Astrocyte (in vitro differentiated cells and primary cell): ENCODE measurements at regions not wholly inside any gene's neighbourhood (a gene's known extent, or its start where the extent isn't known, plus 50 kb on each side); places are given as distances from the start of the nearest gene placed in this dataset.

Experiments used
- DNase-seq: peaks from one replicate; pipeline ENCODE4 v3.0.0-alpha.2; 2010; ENCODE audit warnings: low read depth
- FAIRE-seq: peaks from 2 replicates; lab custom pipeline; 2011; peaks lifted over from hg19 to GRCh38; lab: Jason Lieb, UNC
- H2AFZ ChIP-seq: 2 replicates; pipeline ENCODE4 v1.6.0; 2012; ENCODE audit warnings: low read depth, low read length, inconsistent platforms
- H3K27ac ChIP-seq: 2 replicates; pipeline ENCODE4 v1.5.1; 2011; ENCODE audit warnings: low read depth, low read length, inconsistent platforms
- H3K27me3 ChIP-seq: 2 replicates; pipeline ENCODE4 v1.6.0; 2011; ENCODE audit warnings: low read length, inconsistent platforms; ENCODE audit not compliant: insufficient read depth
- H3K36me3 ChIP-seq: 2 replicates; pipeline ENCODE4 v1.5.1; 2011; ENCODE audit warnings: low read length, inconsistent platforms; ENCODE audit not compliant: insufficient read depth
- H3K4me1 ChIP-seq: 2 replicates; pipeline ENCODE4 v1.5.1; 2011; ENCODE audit warnings: low read length, inconsistent platforms; ENCODE audit not compliant: insufficient read depth
- H3K4me2 ChIP-seq: 2 replicates; pipeline ENCODE4 v1.6.0; 2012; ENCODE audit warnings: low read length, inconsistent platforms
- H3K4me3 ChIP-seq: 2 replicates; pipeline ENCODE4 v1.5.1; 2011; ENCODE audit warnings: low read depth, mild to moderate bottlenecking, low read length, inconsistent platforms; ENCODE audit not compliant: insufficient read depth
- H3K79me2 ChIP-seq: 2 replicates; pipeline ENCODE4 v1.6.0; 2012; ENCODE audit warnings: mild to moderate bottlenecking, low read length, inconsistent platforms; ENCODE audit not compliant: insufficient read depth
- H3K9ac ChIP-seq: 2 replicates; pipeline ENCODE4 v1.6.0; 2012; ENCODE audit warnings: mild to moderate bottlenecking, low read length, inconsistent platforms
- H3K9me3 ChIP-seq: 2 replicates; pipeline ENCODE4 v1.5.1; 2012; ENCODE audit warnings: low read depth, mild to moderate bottlenecking, low read length, inconsistent platforms; ENCODE audit not compliant: insufficient read depth
- H4K20me1 ChIP-seq: 2 replicates; pipeline ENCODE4 v1.6.0; 2012; ENCODE audit warnings: low read length, inconsistent platforms; ENCODE audit not compliant: insufficient read depth
- H3K27ac Mint-ChIP-seq: one replicate; pipeline ENCODE4 v1.8.0; 2021; ENCODE audit warnings: mild to moderate bottlenecking, mixed read lengths; ENCODE audit not compliant: unreplicated experiment
- H3K27me3 Mint-ChIP-seq: one replicate; pipeline ENCODE4 v1.8.0; 2021; ENCODE audit warnings: low read depth, mixed read lengths; ENCODE audit not compliant: unreplicated experiment
- H3K36me3 Mint-ChIP-seq: one replicate; pipeline ENCODE4 v1.8.0; 2021; ENCODE audit warnings: low read depth, mixed read lengths; ENCODE audit not compliant: unreplicated experiment
- H3K4me1 Mint-ChIP-seq: one replicate; pipeline ENCODE4 v1.8.0; 2021; ENCODE audit warnings: low read depth, mixed read lengths; ENCODE audit not compliant: unreplicated experiment
- H3K4me3 Mint-ChIP-seq: one replicate; pipeline ENCODE4 v1.8.0; 2021; ENCODE audit warnings: mild to moderate bottlenecking, moderate library complexity, mixed read lengths; ENCODE audit not compliant: unreplicated experiment
- H3K9me3 Mint-ChIP-seq: one replicate; pipeline ENCODE4 v1.8.0; 2021; ENCODE audit warnings: mild to moderate bottlenecking, mixed read lengths; ENCODE audit not compliant: unreplicated experiment
- CTCF ChIP-seq: IDR thresholded peaks from 2 replicates; pipeline ENCODE4 v1.5.1; 2011; ENCODE audit warnings: low read depth, mild to moderate bottlenecking, inconsistent platforms, low read length, moderate library complexity; ENCODE audit not compliant: insufficient read depth
- EZH2 ChIP-seq: IDR thresholded peaks from 2 replicates; pipeline ENCODE4 v1.6.1; 2012; ENCODE audit warnings: mild to moderate bottlenecking, low read length, inconsistent platforms; ENCODE audit not compliant: insufficient read depth

DNA sequence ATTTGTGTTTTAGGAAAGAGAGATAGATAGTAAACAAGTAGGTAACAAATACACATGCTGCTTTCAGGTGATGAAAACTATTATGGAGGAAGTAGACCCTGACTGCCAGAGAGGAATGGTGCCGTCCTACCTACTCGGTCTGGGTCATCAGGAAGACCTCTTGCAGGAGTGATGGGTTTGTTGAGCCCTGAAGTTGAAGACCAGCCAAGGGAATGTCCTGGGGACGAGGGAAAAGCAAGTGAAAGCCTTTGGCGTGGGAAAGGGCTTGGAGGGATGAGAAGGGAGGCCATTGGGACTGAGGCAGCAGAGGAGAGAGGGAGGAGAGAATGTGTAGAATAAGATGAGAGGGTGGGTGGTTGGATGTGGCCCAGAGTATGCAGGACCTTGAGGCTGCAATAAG, 379.5 kb upstream of the USP24 start:
- Mint-ChIP-seq H3K27ac (no peak overlapping the region), H3K36me3 (no peaks in the 10 kb centered on the region), H3K27me3 (peaks cover 10% of the 10 kb centered on the region), H3K9me3 (peaks cover 4% of the 10 kb centered on the region), H3K4me1 (no peaks in the 10 kb centered on the region), H3K4me3 (no peak overlapping the region)
- Histone ChIP-seq H3K36me3 (no peaks in the 10 kb centered on the region), H2AFZ (no peak overlapping the region), H3K27ac (no peak overlapping the region), H3K27me3 (no peaks in the 10 kb centered on the region), H4K20me1 (no peaks in the 10 kb centered on the region), H3K4me3 (no peak overlapping the region), H3K9ac (no peak overlapping the region), H3K79me2 (no peaks in the 10 kb centered on the region), H3K9me3 (no peaks in the 10 kb centered on the region), H3K4me1 (peaks cover 2% of the 10 kb centered on the region), H3K4me2 (no peak overlapping the region)
- no peak for DNase-seq
- TF ChIP-seq EZH2 (no peak), CTCF (no peak)
- no peak for FAIRE-seq

DNA sequence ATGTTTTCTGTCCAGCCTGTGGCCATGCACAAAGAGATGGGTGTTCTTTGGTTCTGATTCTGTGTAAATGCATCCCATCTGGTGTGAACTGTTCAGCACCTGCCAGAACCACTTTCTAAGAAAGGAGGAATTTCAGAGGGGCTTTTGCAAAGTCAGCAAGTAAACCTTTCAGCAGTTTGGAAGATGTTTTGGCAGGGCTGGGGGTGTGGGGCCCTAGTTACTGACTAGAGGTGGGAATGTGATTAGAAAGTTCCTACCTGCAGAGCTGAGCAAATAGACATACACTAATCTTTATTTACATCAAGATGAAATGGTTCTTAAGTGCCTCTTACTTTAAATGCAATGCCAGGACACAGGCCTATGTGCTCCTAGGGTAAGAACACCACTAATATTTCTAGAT, 378.1 kb upstream of the USP24 start:
- no peaks in the 10 kb centered on the region for H3K9me3 ChIP-seq
- no peak overlapping the region for H3K9ac ChIP-seq
- H3K27me3 Mint-ChIP-seq = peaks cover 10% of the 10 kb centered on the region
- no peak overlapping the region for H3K4me3 ChIP-seq
- peaks cover 4% of the 10 kb centered on the region for H3K9me3 Mint-ChIP-seq
- H3K4me3 Mint-ChIP-seq = no peak overlapping the region
- H3K4me2 ChIP-seq = no peak overlapping the region
- no peaks in the 10 kb centered on the region for H3K27me3 ChIP-seq
- no peak for TF ChIP-seq CTCF
- no peak for TF ChIP-seq EZH2
- FAIRE-seq (no peak), DNase-seq (no peak)
- H3K36me3 ChIP-seq = no peaks in the 10 kb centered on the region
- peaks cover 5% of the 10 kb centered on the region for H3K4me1 ChIP-seq
- no peaks in the 10 kb centered on the region for H3K36me3 Mint-ChIP-seq
- no peaks in the 10 kb centered on the region for H4K20me1 ChIP-seq
- H3K27ac Mint-ChIP-seq = no peak overlapping the region
- H3K79me2 ChIP-seq = no peaks in the 10 kb centered on the region
- H2AFZ ChIP-seq = no peak overlapping the region
- H3K27ac ChIP-seq = no peak overlapping the region
- no peaks in the 10 kb centered on the region for H3K4me1 Mint-ChIP-seq

GRCh38 chr1:55592122-55592521, 377.0 kb upstream of the USP24 start:
- H3K9me3 ChIP-seq = no peaks in the 10 kb centered on the region
- DNase-seq (no peak), FAIRE-seq (no peak)
- no peaks in the 10 kb centered on the region for H4K20me1 ChIP-seq
- Mint-ChIP-seq H3K4me3 (no peak overlapping the region), H3K27me3 (peaks cover 10% of the 10 kb centered on the region), H3K4me1 (no peaks in the 10 kb centered on the region), H3K36me3 (no peaks in the 10 kb centered on the region), H3K9me3 (peaks cover 4% of the 10 kb centered on the region), H3K27ac (no peak overlapping the region)
- no peaks in the 10 kb centered on the region for H3K79me2 ChIP-seq
- no peak overlapping the region for H3K27ac ChIP-seq
- no peak overlapping the region for H3K4me3 ChIP-seq
- peaks cover 5% of the 10 kb centered on the region for H3K4me1 ChIP-seq
- TF ChIP-seq CTCF = no peak
- no peak for TF ChIP-seq EZH2
- H2AFZ ChIP-seq = no peak overlapping the region
- no peaks in the 10 kb centered on the region for H3K36me3 ChIP-seq
- no peaks in the 10 kb centered on the region for H3K27me3 ChIP-seq
- H3K4me2 ChIP-seq = no peak overlapping the region
- no peak overlapping the region for H3K9ac ChIP-seq
